ENCODE measurements at regions not wholly inside any gene's neighbourhood (a gene's known extent, or its start where the extent isn't known, plus 50 kb on each side); places are given as distances from the start of the nearest gene placed in this dataset.

DNA sequence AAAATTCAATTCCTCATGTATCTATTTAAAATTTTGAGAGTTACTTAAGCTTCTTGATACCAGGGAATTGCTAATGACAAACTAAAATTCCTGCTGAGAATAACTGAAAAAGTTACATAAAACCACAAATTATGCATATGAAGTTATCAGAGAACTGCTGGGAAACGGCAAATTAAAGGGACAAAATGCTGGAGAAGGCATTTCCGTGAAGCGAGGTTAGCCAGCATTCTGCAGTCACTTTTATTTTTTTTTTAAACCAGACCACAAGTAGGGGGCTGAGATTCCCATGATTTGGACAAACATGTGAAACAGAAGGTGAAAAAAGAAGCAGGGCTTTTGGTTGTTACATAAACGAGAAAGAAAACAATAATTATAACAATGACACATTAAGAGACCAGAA lies 737.6 kb upstream of the CHRM3 start:
- TF ChIP-seq, protein P1, sequence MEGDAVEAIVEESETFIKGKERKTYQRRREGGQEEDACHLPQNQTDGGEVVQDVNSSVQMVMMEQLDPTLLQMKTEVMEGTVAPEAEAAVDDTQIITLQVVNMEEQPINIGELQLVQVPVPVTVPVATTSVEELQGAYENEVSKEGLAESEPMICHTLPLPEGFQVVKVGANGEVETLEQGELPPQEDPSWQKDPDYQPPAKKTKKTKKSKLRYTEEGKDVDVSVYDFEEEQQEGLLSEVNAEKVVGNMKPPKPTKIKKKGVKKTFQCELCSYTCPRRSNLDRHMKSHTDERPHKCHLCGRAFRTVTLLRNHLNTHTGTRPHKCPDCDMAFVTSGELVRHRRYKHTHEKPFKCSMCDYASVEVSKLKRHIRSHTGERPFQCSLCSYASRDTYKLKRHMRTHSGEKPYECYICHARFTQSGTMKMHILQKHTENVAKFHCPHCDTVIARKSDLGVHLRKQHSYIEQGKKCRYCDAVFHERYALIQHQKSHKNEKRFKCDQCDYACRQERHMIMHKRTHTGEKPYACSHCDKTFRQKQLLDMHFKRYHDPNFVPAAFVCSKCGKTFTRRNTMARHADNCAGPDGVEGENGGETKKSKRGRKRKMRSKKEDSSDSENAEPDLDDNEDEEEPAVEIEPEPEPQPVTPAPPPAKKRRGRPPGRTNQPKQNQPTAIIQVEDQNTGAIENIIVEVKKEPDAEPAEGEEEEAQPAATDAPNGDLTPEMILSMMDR (IDR thresholded peaks at IDR 0.05), result no peak
- no peak for TF ChIP-seq POLR2A (IDR thresholded peaks at IDR 0.05)

Data from upper lobe of left lung (tissue), 4 donors.